GM12892 (cell line): ENCODE measurements at regions not wholly inside any gene's neighbourhood (a gene's known extent, or its start where the extent isn't known, plus 50 kb on each side); places are given as distances from the start of the nearest gene placed in this dataset.

Experiments used
- POLR2A ChIP-seq: IDR thresholded peaks from 2 replicates; pipeline ENCODE4 v1.6.1; 2011; ENCODE audit warnings: low read depth, low read length, control low read depth
- POLR2AphosphoS5 ChIP-seq: IDR thresholded peaks from 2 replicates; pipeline ENCODE4 v1.6.1; 2011; ENCODE audit warnings: low read depth, low read length, control low read depth

DNA sequence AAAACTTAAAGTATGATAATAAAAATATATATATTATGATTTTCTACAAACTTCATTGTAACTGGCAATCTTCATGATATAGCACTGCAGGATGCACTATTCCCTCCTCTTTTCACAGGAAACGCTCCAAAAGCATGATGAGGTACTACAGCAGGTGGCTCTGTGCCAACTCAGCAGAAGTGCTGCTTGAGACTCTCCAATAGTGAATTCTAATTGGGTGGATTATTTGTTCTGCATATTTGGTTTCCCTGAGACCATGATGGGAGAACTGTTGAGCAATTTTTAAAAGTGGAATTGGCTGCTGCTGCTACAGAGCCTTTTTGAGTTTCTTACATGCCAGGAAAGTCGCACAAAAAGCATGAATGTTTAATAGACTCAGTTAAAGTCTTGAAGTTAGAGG is 1782.4 kb upstream of the PCDH20 start:
- TF ChIP-seq POLR2AphosphoS5 (no peak), POLR2A (no peak)
